ENCODE measurements at regions not wholly inside any gene's neighbourhood (a gene's known extent, or its start where the extent isn't known, plus 50 kb on each side); places are given as distances from the start of the nearest gene placed in this dataset.

DNA sequence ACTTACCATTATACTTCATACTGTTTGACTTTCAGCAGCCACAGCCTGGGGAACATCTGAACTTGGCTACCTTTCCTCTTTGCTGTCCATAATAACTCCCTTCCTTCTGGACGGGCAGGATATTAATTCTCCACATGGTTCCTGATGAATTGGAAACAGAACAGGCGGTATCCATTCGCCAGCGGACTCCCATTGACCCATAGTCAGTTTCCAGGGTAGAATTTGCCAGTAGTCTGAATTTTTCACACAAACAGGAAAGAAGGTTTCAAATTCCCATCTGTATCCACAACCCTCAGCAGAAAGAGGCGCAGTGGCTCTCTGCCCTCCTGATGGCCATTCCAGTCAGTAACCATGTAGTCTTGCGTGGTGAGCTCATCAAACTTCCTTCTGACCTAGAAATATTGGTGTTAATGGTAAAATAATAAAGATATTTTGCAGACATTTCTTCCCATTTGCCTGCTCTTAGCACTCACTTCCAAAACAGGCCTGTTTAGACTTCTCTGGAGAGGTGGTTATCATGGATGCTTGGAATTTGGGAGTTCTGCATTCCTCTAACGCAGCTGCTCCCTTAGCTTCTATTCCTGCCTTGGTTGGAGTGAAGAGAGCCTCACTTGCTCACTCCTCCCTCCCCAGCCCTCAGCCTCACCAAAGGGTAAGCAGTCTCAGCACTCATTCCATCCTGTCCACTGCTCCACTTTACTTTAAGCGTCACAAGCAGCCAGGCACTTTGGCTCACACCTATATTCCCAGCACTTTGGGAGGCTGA, 75.0 kb upstream of the OXGR1 start:
- no peak for TF ChIP-seq CTCF (IDR thresholded peaks at IDR 0.05)
- ATAC-seq (no peak), DNase-seq (no peak)
- Histone ChIP-seq H3K27me3 (no peaks in the 10 kb centered on the region), H3K36me3 (no peaks in the 10 kb centered on the region), H3K9me3 (peaks cover 4% of the 10 kb centered on the region), H3K27ac (no peak overlapping the region), H3K4me3 (no peak overlapping the region), H3K4me1 (peaks cover 5% of the 10 kb centered on the region)
- intact Hi-C loops (cut with DNase I): no loop called here

GRCh38 chr13:97072297-97072696, 78.0 kb upstream of the OXGR1 start:
- Histone ChIP-seq H3K9me3 (peaks cover 9% of the 10 kb centered on the region), H3K4me3 (no peak overlapping the region), H3K27ac (no peak overlapping the region), H3K36me3 (no peaks in the 10 kb centered on the region), H3K27me3 (no peaks in the 10 kb centered on the region), H3K4me1 (peaks cover 5% of the 10 kb centered on the region)
- ATAC-seq (no peak), DNase-seq (no peak)
- intact Hi-C loops (cut with DNase I): no loop called here
- TF ChIP-seq CTCF (IDR thresholded peaks at IDR 0.05): no peak

DNA sequence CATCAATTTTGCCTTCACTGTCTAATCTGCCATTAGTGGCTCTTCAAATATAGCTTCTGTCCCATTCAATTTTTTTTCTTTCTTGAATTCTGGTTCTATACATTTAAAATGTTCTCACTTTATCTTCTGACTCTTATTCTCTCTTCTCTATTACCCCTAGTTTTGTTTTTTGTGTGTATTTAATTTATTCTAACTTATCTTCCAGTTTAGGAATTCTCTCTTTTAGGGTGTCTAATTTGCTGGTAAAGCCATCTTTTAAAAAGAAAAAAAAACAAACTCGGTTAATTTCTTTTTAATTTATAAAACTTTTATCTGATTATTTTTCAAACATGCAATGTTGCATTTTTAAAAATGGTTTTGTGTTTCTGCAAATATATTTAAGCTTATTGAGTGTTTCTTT, 80.3 kb upstream of the OXGR1 start:
- intact Hi-C loops (cut with DNase I): no loop called here
- H3K27ac ChIP-seq: no peak overlapping the region
- no peak for TF ChIP-seq CTCF (IDR thresholded peaks at IDR 0.05)
- no peaks in the 10 kb centered on the region for H3K27me3 ChIP-seq
- no peak for DNase-seq
- no peak for ATAC-seq
- H3K9me3 ChIP-seq: peaks cover 9% of the 10 kb centered on the region
- no peaks in the 10 kb centered on the region for H3K4me1 ChIP-seq
- no peak overlapping the region for H3K4me3 ChIP-seq
- H3K36me3 ChIP-seq: no peaks in the 10 kb centered on the region

GRCh38 chr13:97076898-97077297, 82.6 kb upstream of the OXGR1 start:
- H3K4me3 ChIP-seq: peak overlapping the region; percentile 25
- no peak for DNase-seq
- intact Hi-C loops (cut with DNase I): no loop called here
- peak overlapping the region; percentile 48 for H3K27ac ChIP-seq
- H3K27me3 ChIP-seq: no peaks in the 10 kb centered on the region
- peaks cover 9% of the 10 kb centered on the region for H3K9me3 ChIP-seq
- no peak for TF ChIP-seq CTCF (IDR thresholded peaks at IDR 0.05)
- no peaks in the 10 kb centered on the region for H3K36me3 ChIP-seq
- ATAC-seq: peak; percentile 79
- no peaks in the 10 kb centered on the region for H3K4me1 ChIP-seq

GRCh38 chr13:97077341-97077740, 83.1 kb upstream of the OXGR1 start:
- ATAC-seq: no peak
- no peak for TF ChIP-seq CTCF (IDR thresholded peaks at IDR 0.05)
- Histone ChIP-seq H3K27me3 (no peaks in the 10 kb centered on the region), H3K36me3 (no peaks in the 10 kb centered on the region), H3K27ac (peak overlapping the region; percentile 48), H3K9me3 (peaks cover 9% of the 10 kb centered on the region), H3K4me3 (peak overlapping the region; percentile 25), H3K4me1 (no peaks in the 10 kb centered on the region)
- intact Hi-C loops (cut with DNase I): no loop called here
- DNase-seq: no peak

- intact Hi-C loops (cut with DNase I): no loop called here
- no peak for ATAC-seq
- H3K9me3 ChIP-seq: peaks cover under 1% of the 10 kb centered on the region
- no peak overlapping the region for H3K27ac ChIP-seq
- no peak for TF ChIP-seq CTCF (IDR thresholded peaks at IDR 0.05)
- no peaks in the 10 kb centered on the region for H3K36me3 ChIP-seq
- H3K4me3 ChIP-seq: no peak overlapping the region
- no peaks in the 10 kb centered on the region for H3K4me1 ChIP-seq
- no peaks in the 10 kb centered on the region for H3K27me3 ChIP-seq
- no peak for DNase-seq
Measured at GRCh38 chr13:97079726-97080125, 85.5 kb upstream of the OXGR1 start.

Data from upper lobe of right lung (tissue), 1 donor.